HCT116 (cell line): ENCODE measurements at regions not wholly inside any gene's neighbourhood (a gene's known extent, or its start where the extent isn't known, plus 50 kb on each side); places are given as distances from the start of the nearest gene placed in this dataset.

Source experiments
- ATAC-seq: fragments of 200-7000 bp; cut with Tn5 transposase; 2 replicates; pipeline ENCODE4 v1.9.1; 2020; ENCODE audit warnings: mild to moderate bottlenecking, moderate library complexity
- BruUV-seq: library from RNA; stranded (reverse); fragments of 400-500 nt; replicated peaks from 2 replicates; lab custom pipeline; 2021; lab: Mats Ljungman, UMichigan
- CTCF ChIA-PET: fragments of 300-600 bp; sonication (Branson Sonifier 250); formaldehyde crosslinking; loops from one replicate; lab custom pipeline; 2021; ENCODE audit warnings: antibody characterized with exemption; lab: Charles Lee
- POLR2A ChIA-PET: fragments of 300-600, 350-600 bp; sonication (Branson Sonifier 250); formaldehyde crosslinking; loops from one replicate; lab custom pipeline; 2021; ENCODE audit warnings: antibody characterized with exemption; lab: Charles Lee
- RAD21 ChIA-PET, 2 experiments: fragments of 300-600 bp; sonication (Branson Sonifier 250); formaldehyde crosslinking; loops; one replicate each; lab custom pipeline; 2023; ENCODE audit warnings: low total read pairs in 2 of 2; ENCODE audit not compliant: uncharacterized antibody in 2 of 2, unreplicated experiment in 2 of 2, low non-redundant PET in 1 of 2; lab: Charles Lee
- DNase-seq: peaks from one replicate; pipeline ENCODE4 v3.0.0-alpha.2; 2010; ENCODE audit warnings: low read depth, low spot score
- H2AFZ ChIP-seq: fragments of 200-600 bp; shearing (Covaris generic), sonication (generic); 2 replicates; pipeline ENCODE4 v1.6.1; 2017; ENCODE audit warnings: low read depth, mixed run types, mixed read lengths, antibody characterized with exemption, low read length; ENCODE audit not compliant: poor library complexity, severe bottlenecking
- H3K27ac ChIP-seq: 2 replicates; pipeline ENCODE4 v1.5.1; 2012; ENCODE audit warnings: low read depth, low read length
- H3K27me3 ChIP-seq: fragments of 200-600 bp; sonication (generic); 2 replicates; pipeline ENCODE4 v1.6.1; 2016; ENCODE audit warnings: mixed run types, low read length, mixed read lengths; ENCODE audit not compliant: insufficient read depth
- H3K36me3 ChIP-seq, 2 experiments: fragments of 200-500 bp in 1 of 2; fragments of 200-600 bp in 1 of 2; sonication (Bioruptor generic) in 1 of 2; sonication (generic) in 1 of 2; 2 replicates each; pipeline versions ENCODE4 v1.5.1 to v1.6.1; 2014 to 2016; ENCODE audit warnings: low read length in 2 of 2, inconsistent platforms in 1 of 2, mixed read lengths in 1 of 2, mixed run types in 1 of 2; ENCODE audit not compliant: insufficient read depth in 2 of 2, control insufficient read depth in 1 of 2
- H3K4me1 ChIP-seq, 2 experiments: fragments of 200-600 bp in 1 of 2; sonication (generic) in 1 of 2; 2 replicates each; pipeline versions ENCODE4 v1.5.1 to v1.6.1; 2012 to 2017; ENCODE audit warnings: low read length in 2 of 2, inconsistent platforms in 1 of 2, mild to moderate bottlenecking in 1 of 2, mixed read lengths in 1 of 2, mixed run types in 1 of 2, moderate library complexity in 1 of 2; ENCODE audit not compliant: insufficient read depth in 2 of 2, control insufficient read depth in 1 of 2
- H3K4me2 ChIP-seq: fragments of 200-600 bp; sonication (generic); 2 replicates; pipeline ENCODE4 v1.6.1; 2017; ENCODE audit warnings: mixed run types, low read length, mixed read lengths
- H3K4me3 ChIP-seq, 2 experiments: fragments of 200-600 bp in 1 of 2; sonication (generic) in 1 of 2; replicated peaks in 1 of 2; 2 replicates each; pipeline ENCODE4 v1.5.1; 2011 to 2016; ENCODE audit warnings: low read length in 2 of 2, control low read depth in 1 of 2, low read depth in 1 of 2, mild to moderate bottlenecking in 1 of 2, mixed read lengths in 1 of 2, mixed run types in 1 of 2
- H3K79me2 ChIP-seq: fragments of 200-600 bp; sonication (generic); 2 replicates; pipeline ENCODE4 v1.6.1; 2017; ENCODE audit warnings: mild to moderate bottlenecking, mixed run types, low read length, moderate library complexity, mixed read lengths; ENCODE audit not compliant: insufficient read depth
- H3K9ac ChIP-seq: fragments of 200-600 bp; sonication (generic); 2 replicates; pipeline ENCODE4 v1.6.1; 2016; ENCODE audit warnings: low read length, mixed read lengths
- H3K9me2 ChIP-seq: fragments of 200-600 bp; sonication (generic), shearing (Covaris generic); 2 replicates; pipeline ENCODE4 v1.6.1; 2017; ENCODE audit warnings: mixed run types, mild to moderate bottlenecking, moderate library complexity; ENCODE audit not compliant: insufficient read depth
- H3K9me3 ChIP-seq, 2 experiments: fragments of 200-500 bp in 1 of 2; fragments of 200-600 bp in 1 of 2; sonication (Bioruptor generic) in 1 of 2; sonication (generic) in 1 of 2; 2 replicates each; pipeline ENCODE4 v1.6.1; 2014 to 2017; ENCODE audit warnings: low read length in 2 of 2, mixed read lengths in 2 of 2, inconsistent platforms in 1 of 2, low read depth in 1 of 2, mild to moderate bottlenecking in 1 of 2, mixed run types in 1 of 2, moderate library complexity in 1 of 2; ENCODE audit not compliant: control insufficient read depth in 1 of 2, insufficient read depth in 1 of 2
- H4K20me1 ChIP-seq: fragments of 200-600 bp; sonication (generic), shearing (Covaris generic); 2 replicates; pipeline ENCODE4 v1.6.1; 2017; ENCODE audit warnings: mixed run types, mild to moderate bottlenecking, moderate library complexity; ENCODE audit not compliant: insufficient read depth
- CBX3 ChIP-seq: IDR thresholded peaks from 2 replicates; pipeline ENCODE4 v1.6.1; 2012; ENCODE audit warnings: low read depth
- CEBPB ChIP-seq: IDR thresholded peaks from 2 replicates; pipeline ENCODE4 v1.6.1; 2012; ENCODE audit warnings: low read depth
- EGR1 ChIP-seq: IDR thresholded peaks from 2 replicates; pipeline ENCODE4 v1.6.1; 2012; ENCODE audit warnings: low read depth
- EZH2 ChIP-seq: fragments of 200-600 bp; sonication (generic); IDR thresholded peaks from 2 replicates; pipeline ENCODE4 v1.6.1; 2017; ENCODE audit warnings: antibody characterized with exemption, mixed run types
- FOSL1 ChIP-seq: IDR thresholded peaks from 2 replicates; pipeline ENCODE4 v1.6.1; 2012; ENCODE audit warnings: low read depth
- MAX ChIP-seq: IDR thresholded peaks from 2 replicates; pipeline ENCODE4 v1.6.1; 2012
- POLR2AphosphoS5 ChIP-seq: IDR thresholded peaks from 2 replicates; pipeline ENCODE4 v1.6.1; 2011; ENCODE audit warnings: mild to moderate bottlenecking, low read depth, low read length, moderate library complexity
- RAD21 ChIP-seq: IDR thresholded peaks from 2 replicates; pipeline ENCODE4 v1.6.1; 2012; ENCODE audit warnings: low read depth, mild to moderate bottlenecking
- SIN3A ChIP-seq: IDR thresholded peaks from 2 replicates; pipeline ENCODE4 v1.6.1; 2012; ENCODE audit warnings: low read depth
- SRF ChIP-seq: IDR thresholded peaks from 2 replicates; pipeline ENCODE4 v1.6.1; 2012; ENCODE audit warnings: low read depth
- TCF7L2 ChIP-seq: IDR thresholded peaks from 2 replicates; pipeline ENCODE4 v1.7.0; 2011; ENCODE audit warnings: borderline replicate concordance, inconsistent platforms; ENCODE audit not compliant: insufficient read depth, insufficient read length; ENCODE audit errors: extremely low read depth
- YY1 ChIP-seq: IDR thresholded peaks from 2 replicates; pipeline ENCODE4 v1.6.1; 2011; ENCODE audit warnings: low read length, low read depth, moderate library complexity, mild to moderate bottlenecking; ENCODE audit not compliant: insufficient replicate concordance; ENCODE audit errors: extremely low read depth
- ZBTB33 ChIP-seq: IDR thresholded peaks from 2 replicates; pipeline ENCODE4 v1.6.1; 2011; ENCODE audit warnings: mild to moderate bottlenecking, low read length, moderate library complexity; ENCODE audit not compliant: insufficient replicate concordance; ENCODE audit errors: extremely low read depth
- intact Hi-C: fragments of 100-400 bp; cut with micrococcal nuclease; formaldehyde crosslinking; loops from 2 replicates; pipeline ENCODE4 v1.10.0; 2022
- TF ChIP-seq, protein P1 (sequence below): IDR thresholded peaks from 2 replicates; pipeline ENCODE4 v1.6.1; 2012

GRCh38 chr13:97723655-97724054, 229.8 kb upstream of the IPO5 start:
- ChIA-PET CTCF (no interaction called here), RAD21 (no interaction called here), POLR2A (no interaction called here)
- DNase-seq, result no peak
- intact Hi-C loops, result no loop called here
- Histone ChIP-seq H3K36me3 (no peaks in the 10 kb centered on the region), H3K27ac (no peak overlapping the region), H3K9me2 (no peaks in the 10 kb centered on the region), H3K9me3 (no peaks in the 10 kb centered on the region), H3K9ac (no peak overlapping the region), H3K27me3 (no peaks in the 10 kb centered on the region), H3K4me2 (no peak overlapping the region), H3K79me2 (no peaks in the 10 kb centered on the region), H2AFZ (no peak overlapping the region), H3K4me3 (no peak overlapping the region), H3K4me1 (no peaks in the 10 kb centered on the region; a peak in 1 of 4 replicates), H4K20me1 (no peaks in the 10 kb centered on the region)
- TF ChIP-seq, protein P1, sequence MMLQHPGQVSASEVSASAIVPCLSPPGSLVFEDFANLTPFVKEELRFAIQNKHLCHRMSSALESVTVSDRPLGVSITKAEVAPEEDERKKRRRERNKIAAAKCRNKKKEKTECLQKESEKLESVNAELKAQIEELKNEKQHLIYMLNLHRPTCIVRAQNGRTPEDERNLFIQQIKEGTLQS, result no peak
- TF ChIP-seq EZH2 (no peak), SRF (no peak), CBX3 (no peak), SIN3A (no peak), RAD21 (no peak), FOSL1 (no peak), ZBTB33 (no peak), MAX (no peak), CEBPB (no peak), EGR1 (no peak), TCF7L2 (no peak), POLR2AphosphoS5 (no peak), YY1 (no peak)
- no TSS peak for BruUV-seq
- no peak for ATAC-seq
